DMS153 treated with DMSO at 0.1 percent for 48 hours (cell line): ENCODE measurements at regions not wholly inside any gene's neighbourhood (a gene's known extent, or its start where the extent isn't known, plus 50 kb on each side); places are given as distances from the start of the nearest gene placed in this dataset.
"Not testable (repeated sequence)": the region's sequence is repeated elsewhere in the genome, so short reads cannot be mapped to it uniquely, and the experiment has no call there.

Experiments
- DNase-seq: peaks from one replicate; lab custom pipeline; 2025; ENCODE audit not compliant: unreplicated experiment; lab: John Stamatoyannopoulos, UW

- DNase-seq, result no peak
Measured at GRCh38 chr16:87041286-87041685, 275.9 kb downstream of the C16orf95 start.

DNA sequence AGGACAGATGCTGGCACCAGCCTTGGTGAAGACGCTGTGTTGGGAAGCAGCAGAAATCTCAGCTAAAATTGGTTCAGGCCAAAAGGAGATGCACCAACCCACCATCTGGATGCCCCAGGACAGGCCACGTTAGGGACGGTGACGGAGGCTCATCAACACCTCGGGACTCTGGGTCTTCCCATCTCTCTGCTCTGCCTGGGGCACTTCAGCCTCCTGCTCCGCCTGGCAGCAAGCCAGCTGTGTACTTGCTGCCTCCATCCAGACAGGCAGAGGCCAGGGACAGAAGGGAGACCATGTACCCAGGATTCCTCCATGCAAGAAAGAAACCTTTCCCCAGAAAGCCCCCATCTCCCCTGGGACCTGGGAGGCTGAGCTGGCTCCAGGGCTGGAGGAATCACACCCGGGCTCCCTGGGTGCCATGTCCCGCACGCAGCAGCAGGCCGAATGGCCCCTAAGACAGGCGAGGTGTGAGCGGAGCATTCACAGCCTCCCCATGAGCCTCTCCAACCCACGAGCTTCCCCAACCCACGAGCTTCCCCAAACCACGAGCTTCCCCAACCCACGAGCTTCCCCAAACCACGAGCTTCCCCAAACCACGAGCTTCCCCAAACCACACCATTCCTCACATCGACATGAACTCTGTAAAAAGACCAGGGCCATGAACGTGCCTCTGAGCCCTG, 274.5 kb downstream of the C16orf95 start:
- no peak for DNase-seq

DNA sequence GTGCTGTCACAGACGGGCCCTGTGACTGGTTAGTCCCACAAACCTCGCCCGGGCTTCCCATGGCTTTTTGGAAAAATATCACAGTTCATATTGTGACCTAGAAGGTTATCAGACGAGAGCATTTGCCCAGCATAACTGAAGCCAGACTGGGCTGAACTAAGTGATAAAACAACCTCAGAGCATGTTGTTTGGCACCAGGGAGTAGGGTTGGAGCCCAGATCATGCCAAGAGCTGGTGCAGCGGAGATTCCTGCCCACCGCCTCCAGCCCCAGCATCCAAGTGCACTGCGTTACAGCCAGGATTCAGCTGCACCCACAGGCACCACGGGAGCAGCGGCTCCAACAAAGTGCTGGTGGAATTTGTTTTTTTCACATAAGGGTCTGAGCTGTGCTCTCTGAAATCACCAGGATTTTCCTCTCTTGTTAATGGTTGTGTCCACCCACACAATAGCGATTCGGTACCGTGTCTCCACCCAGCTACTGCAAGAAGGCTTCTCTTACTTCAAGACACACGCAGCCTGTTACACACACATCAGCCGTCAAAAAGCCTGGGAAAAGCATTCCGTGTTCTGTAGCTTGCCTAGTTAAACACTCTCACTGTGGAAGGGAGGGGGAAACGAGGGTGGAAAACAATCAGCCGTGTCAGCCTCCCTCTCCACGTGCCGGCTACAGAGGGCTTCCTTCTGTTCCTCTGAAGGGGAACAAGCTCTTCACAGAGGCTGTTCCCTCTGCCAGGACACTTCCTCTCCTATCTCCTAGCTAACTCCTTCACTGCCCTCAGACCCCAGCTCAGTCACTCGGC, 273.8 kb downstream of the C16orf95 start:
- no peak for DNase-seq

GRCh38 chr16:87044032-87044382, 273.2 kb downstream of the C16orf95 start:
- no peak for DNase-seq

DNA sequence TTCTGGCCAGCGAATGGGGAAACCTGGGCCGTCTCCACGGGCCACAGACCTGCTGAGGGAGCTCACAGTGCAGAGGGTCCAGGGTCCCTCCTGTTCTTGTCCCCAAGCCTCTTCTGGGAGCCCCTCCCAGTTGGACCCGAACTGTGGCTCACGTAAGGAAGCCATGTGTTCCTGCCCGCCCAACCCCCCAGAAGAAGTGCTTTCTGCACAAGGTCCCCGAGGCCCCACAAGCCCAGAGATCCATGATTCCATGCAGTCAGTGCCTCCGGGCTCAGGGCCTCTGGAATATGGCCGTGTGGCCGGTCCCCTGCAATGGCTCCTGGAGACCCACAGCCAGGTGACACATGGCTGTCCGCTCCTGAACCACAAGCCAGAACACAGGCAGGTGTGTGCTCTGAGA, 272.4 kb downstream of the C16orf95 start:
- no peak for DNase-seq

GRCh38 chr16:87045466-87046216, 271.6 kb downstream of the C16orf95 start:
- no peak for DNase-seq

DNA sequence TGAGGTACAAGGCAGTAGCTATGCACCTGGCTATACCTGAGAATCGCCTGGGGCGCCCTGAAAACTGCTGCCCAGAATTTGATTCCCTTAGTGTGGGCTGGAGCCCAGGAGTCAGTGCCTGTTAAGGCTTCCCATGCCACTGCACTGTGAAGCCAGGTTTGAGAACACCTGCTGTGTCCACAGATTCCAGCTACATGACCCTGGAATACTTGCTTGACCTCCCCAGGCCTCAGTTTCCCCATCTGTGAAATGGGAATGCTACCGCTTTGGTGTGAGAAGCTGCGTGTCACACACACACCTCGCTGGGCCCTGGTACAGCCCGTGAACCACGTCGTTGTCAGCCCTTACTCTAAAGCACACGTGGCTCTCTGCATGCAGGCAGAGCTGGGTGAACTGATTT, 271.0 kb downstream of the C16orf95 start:
- no peak for DNase-seq

- DNase-seq, result peak; percentile 35
Measured at GRCh38 chr16:87047221-87048037, 269.8 kb downstream of the C16orf95 start.

- DNase-seq, result no peak
Measured at GRCh38 chr16:87048038-87048729, 269.0 kb downstream of the C16orf95 start.

DNA sequence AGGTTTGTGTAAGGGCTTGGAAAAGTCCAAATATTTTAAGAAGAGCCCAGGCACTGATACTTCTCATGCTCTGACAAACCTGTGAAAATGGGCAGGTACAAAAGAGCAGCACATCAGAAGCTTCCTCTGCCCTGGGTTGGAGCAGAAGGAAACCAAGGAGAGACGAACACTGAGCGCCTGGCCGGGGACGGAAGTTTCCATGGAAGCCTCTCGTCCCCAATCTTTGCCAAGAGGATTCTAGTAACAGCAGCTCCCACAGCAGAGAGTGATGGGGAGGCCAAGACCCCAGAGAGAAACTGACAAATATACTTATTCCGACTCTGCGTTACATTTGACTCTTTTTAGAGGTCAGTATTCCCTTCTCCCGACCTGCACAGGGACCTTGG, 268.5 kb downstream of the C16orf95 start:
- DNase-seq, result no peak

- DNase-seq, result not testable (repeated sequence)
Measured at GRCh38 chr16:87049216-87049615, 268.0 kb downstream of the C16orf95 start.

DNA sequence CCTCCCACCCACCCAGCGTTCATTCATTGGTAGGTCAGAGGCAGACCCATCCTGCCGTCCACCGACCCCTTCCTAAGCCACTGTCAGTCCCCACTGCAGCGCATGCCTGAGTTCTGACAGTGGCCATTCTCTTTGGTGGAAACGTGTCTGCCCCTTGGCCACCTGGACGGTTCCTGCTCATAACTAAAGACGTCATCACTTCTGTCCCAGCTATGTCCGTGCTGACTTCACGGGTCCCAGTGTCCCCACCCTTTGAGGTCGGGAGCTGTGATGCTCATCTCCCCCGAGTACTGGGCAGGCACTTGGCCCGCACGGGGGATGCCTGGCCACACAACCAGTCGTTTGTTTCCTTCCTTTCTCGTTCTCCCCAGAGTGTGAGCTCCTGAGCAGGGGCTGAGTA, 267.1 kb downstream of the C16orf95 start:
- no peak for DNase-seq

DNA sequence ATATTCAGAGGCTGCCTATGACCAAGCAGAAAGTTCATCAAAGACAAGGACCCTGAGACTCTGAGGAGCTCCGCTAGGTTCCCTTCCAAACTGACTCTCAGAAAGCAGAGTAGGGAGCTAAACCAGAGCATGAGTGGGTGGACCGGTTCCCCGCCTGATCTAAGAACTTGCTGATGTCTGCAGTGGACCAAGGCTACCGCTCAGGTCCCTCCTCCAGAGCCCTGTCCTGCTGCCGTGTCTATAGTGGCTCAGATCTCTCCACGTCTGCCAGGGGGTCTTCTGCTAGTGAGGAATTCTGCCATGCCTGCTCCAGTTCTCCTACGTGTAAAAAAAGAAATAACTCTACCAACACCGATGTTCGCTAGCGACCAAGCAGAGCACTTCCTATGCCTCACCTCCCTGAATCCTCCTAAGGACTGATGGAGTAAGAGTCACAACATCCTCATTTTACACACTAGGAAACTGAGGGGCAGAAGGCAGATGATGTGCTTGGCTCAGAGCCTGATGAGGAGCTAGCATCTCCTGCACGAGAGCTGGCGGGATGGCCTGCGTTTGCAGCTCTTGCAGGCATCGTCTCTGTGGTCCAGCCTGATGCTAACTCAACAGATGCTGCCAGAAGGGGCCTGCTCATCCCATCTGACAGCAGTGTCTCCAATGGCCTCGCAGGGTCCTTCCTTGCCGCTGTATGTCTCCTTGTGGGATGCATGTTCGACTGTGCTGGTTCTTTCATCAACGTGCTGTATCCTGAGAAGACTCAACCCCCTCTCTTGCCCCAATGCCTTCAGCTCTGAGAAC, 265.5 kb downstream of the C16orf95 start:
- DNase-seq, result no peak

GRCh38 chr16:87052506-87052905, 264.7 kb downstream of the C16orf95 start:
- DNase-seq, result no peak

- DNase-seq, result no peak
Measured at GRCh38 chr16:87053016-87053982, 263.9 kb downstream of the C16orf95 start.

GRCh38 chr16:87054154-87054553, 263.0 kb downstream of the C16orf95 start:
- no peak for DNase-seq

DNA sequence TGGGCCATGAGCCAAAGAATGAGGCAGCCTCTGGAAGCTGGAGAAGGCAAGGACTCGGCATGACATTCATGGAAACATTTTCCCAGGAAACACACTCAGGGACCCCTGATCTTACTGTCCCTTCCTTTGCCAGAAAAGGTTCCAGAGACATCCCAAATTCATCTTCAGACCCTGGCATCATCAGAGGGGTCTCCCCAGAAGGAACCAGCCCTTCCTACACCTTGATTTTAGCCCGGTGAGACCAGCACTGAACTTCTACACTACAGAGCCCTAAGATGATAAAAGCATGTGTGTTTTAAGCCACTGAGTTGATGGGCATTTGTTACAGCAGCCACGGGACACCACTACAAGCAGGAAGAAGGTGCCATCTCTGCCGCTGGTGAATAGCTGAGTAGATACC, 262.3 kb downstream of the C16orf95 start:
- no peak for DNase-seq

GRCh38 chr16:87056083-87056482, 261.1 kb downstream of the C16orf95 start:
- no peak for DNase-seq

DNA sequence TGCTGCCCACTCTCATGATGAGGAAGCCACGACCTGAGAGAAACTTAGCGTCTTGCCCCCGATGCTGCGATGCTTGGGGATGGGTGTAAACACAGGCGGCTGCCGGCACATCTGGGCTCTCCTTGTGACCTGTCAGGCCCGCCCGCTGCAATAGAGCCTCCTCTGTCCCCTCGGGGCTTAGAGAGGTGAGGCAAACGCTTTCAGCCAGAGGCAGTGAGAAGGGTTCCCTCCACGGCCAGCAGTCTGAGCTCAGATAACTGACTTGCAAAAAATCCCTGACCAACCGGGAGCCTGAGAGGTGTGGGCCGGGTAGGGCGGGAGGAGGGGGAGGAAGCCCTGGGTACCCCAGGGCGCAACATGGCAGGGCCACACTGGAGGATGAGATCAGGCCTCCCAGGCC, 260.6 kb downstream of the C16orf95 start:
- no peak for DNase-seq
